Prostate gland (tissue), 2 donors: ENCODE measurements at regions not wholly inside any gene's neighbourhood (a gene's known extent, or its start where the extent isn't known, plus 50 kb on each side); places are given as distances from the start of the nearest gene placed in this dataset.

Experiments
- CTCF ChIP-seq, 4 experiments: fragments of 200-600 bp in 2 of 4; fragments of 450-650 bp in 2 of 4; sonication (generic) in 2 of 4; IDR thresholded peaks; 1 replicate in 3 of 4; 2 replicates in 1 of 4; pipeline ENCODE4 v1.5.1; 2016 to 2019; ENCODE audit warnings: antibody characterized with exemption in 4 of 4, mild to moderate bottlenecking in 2 of 4, moderate library complexity in 2 of 4
- POLR2A ChIP-seq: fragments of 450-650 bp; IDR thresholded peaks from one replicate; pipeline ENCODE4 v1.6.1; 2016; ENCODE audit warnings: antibody characterized with exemption, mild to moderate bottlenecking

DNA sequence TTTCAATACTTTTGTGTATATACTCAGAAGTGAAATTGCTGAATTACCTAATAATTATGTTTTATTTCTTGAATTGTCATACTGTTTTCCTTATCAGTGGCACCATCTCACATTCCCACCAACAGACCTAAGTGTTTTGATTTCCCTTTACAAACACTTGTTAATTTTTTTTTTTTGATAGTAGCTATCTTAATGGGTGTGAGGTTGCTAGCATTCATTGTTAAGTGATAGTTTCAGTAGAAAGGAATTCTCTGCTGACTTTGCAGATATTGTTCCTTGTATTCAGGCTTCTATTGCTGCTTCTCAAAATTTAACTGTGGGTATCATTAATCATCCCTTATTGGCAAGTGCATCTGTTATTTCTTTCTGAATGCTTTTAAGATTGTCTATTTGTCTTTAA, 927.5 kb upstream of the SLIT2 start:
- TF ChIP-seq CTCF (IDR thresholded peaks at IDR 0.05) (no peak), POLR2A (no peak)
